Activated CD8-positive, alpha-beta memory T cell treated with anti-CD3 and anti-CD28 coated beads, Interleukin-2, amount 50 U/mL, for 4 hours (primary cell): ENCODE measurements at regions not wholly inside any gene's neighbourhood (a gene's known extent, or its start where the extent isn't known, plus 50 kb on each side); places are given as distances from the start of the nearest gene placed in this dataset.

Source experiments
- DNase-seq: peaks from one replicate; pipeline ENCODE4 v3.0.0-alpha.2; 2020

GRCh38 chr11:109815500-109816150 is 277.6 kb upstream of the ZC3H12C start:
- DNase-seq, result no peak

GRCh38 chr11:109818290-109818689 is 274.9 kb upstream of the ZC3H12C start:
- no peak for DNase-seq

GRCh38 chr11:109819410-109819809 is 273.8 kb upstream of the ZC3H12C start:
- DNase-seq, result no peak

- no peak for DNase-seq
Observed at GRCh38 chr11:109821511-109821910, 271.7 kb upstream of the ZC3H12C start.

GRCh38 chr11:109822436-109823102 is 270.6 kb upstream of the ZC3H12C start:
- DNase-seq, result no peak

- DNase-seq, result no peak
Observed at GRCh38 chr11:109828387-109828786, 264.8 kb upstream of the ZC3H12C start.

GRCh38 chr11:109838026-109838425 is 255.2 kb upstream of the ZC3H12C start:
- no peak for DNase-seq

- DNase-seq, result no peak
Observed at GRCh38 chr11:109845437-109845836, 247.8 kb upstream of the ZC3H12C start.

- DNase-seq, result no peak
Observed at GRCh38 chr11:109847621-109848020, 245.6 kb upstream of the ZC3H12C start.

GRCh38 chr11:109849051-109849450 is 244.1 kb upstream of the ZC3H12C start:
- no peak for DNase-seq

GRCh38 chr11:109849946-109850345 is 243.2 kb upstream of the ZC3H12C start:
- DNase-seq, result no peak

GRCh38 chr11:109851780-109852390 is 241.3 kb upstream of the ZC3H12C start:
- no peak for DNase-seq

GRCh38 chr11:109853156-109853776 is 239.9 kb upstream of the ZC3H12C start:
- no peak for DNase-seq

- no peak for DNase-seq
Observed at GRCh38 chr11:109854731-109855130, 238.5 kb upstream of the ZC3H12C start.

- no peak for DNase-seq
Observed at GRCh38 chr11:109856928-109857327, 236.3 kb upstream of the ZC3H12C start.

GRCh38 chr11:109857637-109858036 is 235.6 kb upstream of the ZC3H12C start:
- DNase-seq, result no peak

- no peak for DNase-seq
Observed at GRCh38 chr11:109858152-109858551, 235.0 kb upstream of the ZC3H12C start.

- no peak for DNase-seq
Observed at GRCh38 chr11:109859045-109859724, 234.0 kb upstream of the ZC3H12C start.

GRCh38 chr11:109862835-109863234 is 230.4 kb upstream of the ZC3H12C start:
- DNase-seq, result no peak

- DNase-seq, result no peak
Observed at GRCh38 chr11:109864151-109864661, 229.0 kb upstream of the ZC3H12C start.

- DNase-seq, result no peak
Observed at GRCh38 chr11:109864834-109865547, 228.2 kb upstream of the ZC3H12C start.

- DNase-seq, result no peak
Observed at GRCh38 chr11:109865548-109866186, 227.5 kb upstream of the ZC3H12C start.
